GM18870 (cell line): ENCODE measurements at regions not wholly inside any gene's neighbourhood (a gene's known extent, or its start where the extent isn't known, plus 50 kb on each side); places are given as distances from the start of the nearest gene placed in this dataset.

ENCODE experiments used
- ATAC-seq: cut with Tn5 transposase; IDR thresholded peaks from one replicate; pipeline ENCODE4 v1.9.1; 2021; ENCODE audit warnings: moderate library complexity; ENCODE audit not compliant: unreplicated experiment

DNA sequence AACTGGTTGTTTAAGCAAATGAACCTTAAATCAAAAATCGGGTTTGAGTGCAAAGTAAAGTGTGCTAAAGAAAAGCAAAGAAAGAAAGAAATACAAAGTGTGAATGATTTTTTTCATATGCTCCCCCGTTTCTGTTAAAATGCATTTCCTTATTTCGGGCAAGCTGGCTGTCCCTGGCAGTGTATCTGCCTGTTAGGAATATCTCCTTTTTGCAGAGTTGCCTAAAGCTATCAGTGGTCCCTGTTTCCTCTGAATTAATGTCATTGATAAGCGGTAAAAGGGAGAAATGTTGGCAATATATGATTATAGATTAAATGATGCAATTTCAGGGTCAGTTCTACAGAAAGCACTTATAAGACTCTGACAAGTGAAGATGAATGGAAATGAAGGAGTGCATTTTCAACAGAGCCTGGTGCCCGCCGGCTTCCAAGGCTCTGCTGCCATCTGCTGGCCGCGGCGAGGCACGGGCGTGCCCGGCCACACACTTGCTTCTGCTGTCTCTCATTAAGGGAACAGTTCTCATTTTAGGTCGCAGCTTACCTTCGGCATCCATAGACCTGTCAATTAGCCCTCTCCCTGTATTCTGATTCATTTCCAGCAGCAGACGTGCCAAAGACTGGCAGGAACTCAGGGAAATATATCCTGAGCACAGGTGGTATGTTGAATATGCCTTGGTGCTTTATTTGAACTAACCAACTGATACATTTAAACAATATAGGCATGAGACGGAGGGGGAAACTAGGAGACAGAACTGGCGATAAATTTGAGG is 381.9 kb downstream of the C6orf118 start:
- ATAC-seq: peak; percentile 82

- no peak for ATAC-seq
Measured at GRCh38 chr6:164926686-164927085, 382.7 kb downstream of the C6orf118 start.

DNA sequence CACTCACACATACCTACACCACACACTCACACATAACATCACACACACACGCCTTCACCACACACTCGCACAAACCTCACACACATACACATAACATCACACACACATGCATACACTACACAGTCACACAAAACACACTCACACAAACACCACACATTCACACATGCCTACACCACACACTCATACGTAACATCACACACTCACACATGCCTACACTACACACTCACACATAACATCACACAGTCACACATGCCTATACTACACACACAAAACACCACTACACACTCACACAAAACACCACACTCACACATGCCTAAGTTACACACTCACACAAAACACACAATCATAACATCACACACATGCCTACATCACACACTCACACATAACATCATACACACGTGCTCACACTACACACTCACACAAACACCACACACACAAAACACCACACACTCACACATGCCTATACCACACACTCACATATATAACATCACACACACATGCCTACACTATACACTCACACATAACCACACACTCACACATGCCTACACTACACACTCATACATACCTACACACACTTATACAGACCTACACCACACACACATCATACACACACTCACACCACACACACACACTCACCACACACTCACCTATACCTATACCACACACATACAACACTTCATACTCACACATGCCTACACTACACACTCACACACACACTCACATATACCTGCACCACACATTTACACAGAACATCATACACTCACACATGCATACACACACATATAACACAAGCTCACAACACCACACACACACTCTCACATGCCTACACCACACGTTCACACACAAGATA is 383.5 kb downstream of the C6orf118 start:
- ATAC-seq: no peak

- ATAC-seq: no peak
Measured at GRCh38 chr6:164924674-164925073, 384.7 kb downstream of the C6orf118 start.

GRCh38 chr6:164917211-164917610 is 392.2 kb downstream of the C6orf118 start:
- ATAC-seq: no peak

- ATAC-seq: no peak
Measured at GRCh38 chr6:164916087-164916486, 393.3 kb downstream of the C6orf118 start.

DNA sequence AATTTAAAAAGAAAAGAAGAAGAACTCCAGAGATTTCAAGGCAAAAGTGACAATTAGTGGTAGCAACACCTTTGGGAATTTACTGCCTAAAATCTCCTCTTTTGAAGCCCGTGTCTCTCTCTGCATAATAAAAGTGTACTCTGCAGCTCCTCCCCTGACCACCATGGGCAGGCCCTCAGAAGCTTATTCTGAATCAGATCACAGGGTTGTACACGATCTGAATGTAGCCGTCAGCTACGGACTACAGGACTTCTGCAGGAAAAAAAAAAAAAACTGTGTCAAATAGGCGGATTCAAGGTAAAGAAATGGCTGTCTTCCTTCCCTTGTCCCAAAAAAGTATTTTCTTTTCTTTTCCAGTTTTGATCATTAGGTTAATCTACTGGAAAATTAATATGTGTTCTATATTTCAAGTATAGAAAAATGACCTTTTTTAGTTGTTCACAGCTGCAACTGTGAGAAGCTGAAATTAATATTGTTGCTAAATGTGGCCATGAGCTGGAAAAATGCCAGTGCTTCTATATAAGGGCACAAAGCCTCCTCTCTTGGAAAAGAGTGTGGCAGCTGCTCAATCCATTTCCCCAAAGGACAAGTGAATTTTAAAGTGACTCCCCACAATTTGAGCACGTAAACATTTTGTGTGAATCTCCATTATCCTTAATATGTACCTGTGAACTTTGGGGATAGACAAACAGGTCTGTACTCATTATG is 397.4 kb downstream of the C6orf118 start:
- no peak for ATAC-seq

DNA sequence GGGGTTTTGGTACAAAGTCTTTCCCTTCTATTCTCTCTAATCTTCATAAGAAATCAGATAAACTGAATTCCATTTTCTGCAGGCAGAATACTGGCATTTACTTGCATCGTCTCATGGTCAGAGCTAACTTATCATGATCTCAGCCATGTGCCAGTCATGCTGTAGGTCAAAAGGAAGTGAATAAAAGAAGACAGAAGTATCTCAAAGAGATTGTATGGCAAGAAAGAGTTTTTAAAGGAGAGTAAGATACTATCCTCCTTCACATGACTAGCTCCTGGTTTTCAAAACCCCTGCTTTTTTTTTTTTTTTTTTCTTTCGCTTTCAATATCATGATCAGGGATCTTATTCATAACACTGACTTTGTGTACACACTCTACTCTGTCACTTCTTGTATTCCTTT is 398.3 kb downstream of the C6orf118 start:
- no peak for ATAC-seq

- no peak for ATAC-seq
Measured at GRCh38 chr6:164906766-164907165, 402.6 kb downstream of the C6orf118 start.

DNA sequence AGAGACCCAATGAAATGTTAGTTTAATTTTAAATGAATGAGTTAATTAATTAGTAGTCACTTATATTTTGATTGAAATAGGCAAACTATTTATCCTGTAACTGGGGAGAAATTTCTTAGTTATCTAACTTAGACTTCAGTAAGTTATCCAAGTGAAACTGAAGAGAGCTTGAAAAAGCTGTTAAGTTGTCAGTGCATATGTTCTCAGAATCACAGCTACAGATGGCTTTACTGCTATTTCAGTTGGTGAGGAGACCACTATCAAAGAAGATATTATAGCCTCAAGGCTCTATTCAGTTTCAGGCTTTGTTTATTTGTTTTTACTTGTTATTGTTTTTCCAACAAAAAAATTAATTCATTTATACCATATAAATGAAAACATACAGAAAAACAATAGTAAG is 404.1 kb downstream of the C6orf118 start:
- no peak for ATAC-seq

DNA sequence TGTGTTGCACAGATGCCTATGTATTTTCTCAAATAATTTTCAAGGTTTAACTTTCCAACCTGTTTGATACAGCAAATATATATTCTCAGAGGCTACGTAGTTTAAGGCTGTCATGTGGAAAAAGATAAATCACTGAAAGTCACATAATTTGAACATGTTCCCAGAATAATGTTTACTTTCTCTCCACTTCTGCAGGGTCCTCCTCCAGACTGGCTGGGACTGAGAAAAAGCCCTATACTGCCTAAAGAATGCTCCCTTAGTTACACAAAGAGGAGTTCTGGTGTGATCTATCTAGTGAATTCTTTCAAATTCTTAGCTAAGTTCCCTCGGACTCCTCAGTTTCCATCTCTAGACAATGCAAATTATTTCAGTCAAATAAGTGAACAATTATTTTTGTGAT is 411.0 kb downstream of the C6orf118 start:
- no peak for ATAC-seq

- ATAC-seq: no peak
Measured at GRCh38 chr6:164897523-164898235, 411.7 kb downstream of the C6orf118 start.

DNA sequence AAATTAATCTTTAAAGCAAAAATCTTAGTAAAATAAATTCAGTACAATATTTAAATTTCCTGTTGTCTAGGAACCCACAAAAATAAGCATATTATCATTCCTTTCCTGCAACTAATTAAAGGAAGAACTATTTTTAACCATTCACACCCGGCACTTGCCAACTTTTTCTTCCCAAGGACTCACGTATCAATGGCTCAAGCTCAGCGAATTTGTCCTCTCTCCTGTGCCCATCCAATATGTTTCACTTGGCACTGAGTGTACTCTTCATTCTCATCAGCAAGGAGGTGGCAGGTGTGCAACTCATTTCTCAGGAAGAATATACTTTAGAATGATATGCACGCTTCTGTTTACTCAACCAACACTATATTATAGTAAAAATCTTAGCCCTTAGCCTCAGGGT is 419.4 kb downstream of the C6orf118 start:
- ATAC-seq: no peak

- no peak for ATAC-seq
Measured at GRCh38 chr6:164887660-164888059, 421.7 kb downstream of the C6orf118 start.

DNA sequence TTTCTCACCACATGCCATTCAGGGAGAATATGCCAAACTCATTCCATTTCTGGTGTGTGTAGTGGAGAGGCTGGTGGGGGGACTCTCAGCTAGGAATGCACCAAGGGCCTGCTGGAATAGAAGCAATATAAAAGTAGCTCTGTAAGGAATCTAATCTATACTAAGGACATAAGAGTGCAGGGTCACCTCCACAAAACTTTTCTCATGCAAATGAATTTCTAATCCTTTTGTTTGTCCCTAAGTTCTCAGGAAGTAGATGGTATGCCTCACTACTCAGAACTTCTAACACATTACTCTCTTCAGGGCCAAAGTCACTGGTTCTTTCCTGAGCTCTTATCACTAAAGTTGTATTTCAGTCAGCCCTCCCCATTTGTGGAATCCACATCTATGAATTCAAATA is 427.2 kb downstream of the C6orf118 start:
- no peak for ATAC-seq

DNA sequence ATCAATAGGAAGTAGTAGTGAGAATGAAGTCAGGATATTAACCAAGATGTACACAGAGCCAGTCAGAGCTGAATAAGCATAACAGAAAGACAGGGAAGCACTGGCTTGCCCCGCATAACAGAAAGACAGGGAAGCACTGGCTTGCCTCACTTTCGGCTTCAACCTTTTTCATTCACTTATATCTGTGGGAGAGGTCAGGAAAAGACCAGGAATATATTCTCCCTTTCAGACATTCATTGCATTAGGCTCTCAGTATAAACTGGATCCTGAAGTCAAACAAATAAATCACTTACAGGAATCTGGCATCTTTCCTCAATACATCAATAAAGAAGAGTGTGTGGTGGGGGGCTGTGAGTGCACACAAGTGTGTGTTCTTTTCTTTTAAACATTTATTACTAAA is 437.6 kb downstream of the C6orf118 start:
- no peak for ATAC-seq

DNA sequence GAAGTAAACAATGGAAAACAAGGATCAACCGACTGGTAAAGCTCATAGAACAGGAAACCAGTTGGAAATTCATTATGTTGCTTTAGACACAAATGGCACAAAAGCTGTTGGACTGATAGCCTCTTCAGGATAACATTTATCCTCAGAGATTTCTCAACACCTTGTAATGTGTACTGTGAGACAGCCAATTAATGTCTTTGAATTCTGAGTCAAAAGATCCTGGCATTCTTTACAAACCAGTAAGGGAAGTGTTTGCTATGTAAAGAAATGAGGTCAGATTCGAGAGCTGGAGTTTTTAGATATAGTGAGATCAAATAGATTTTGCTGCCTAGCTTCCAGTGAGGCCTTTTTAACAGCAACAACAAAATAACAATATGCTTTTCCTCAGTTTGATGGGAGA is 439.2 kb downstream of the C6orf118 start:
- ATAC-seq: no peak

DNA sequence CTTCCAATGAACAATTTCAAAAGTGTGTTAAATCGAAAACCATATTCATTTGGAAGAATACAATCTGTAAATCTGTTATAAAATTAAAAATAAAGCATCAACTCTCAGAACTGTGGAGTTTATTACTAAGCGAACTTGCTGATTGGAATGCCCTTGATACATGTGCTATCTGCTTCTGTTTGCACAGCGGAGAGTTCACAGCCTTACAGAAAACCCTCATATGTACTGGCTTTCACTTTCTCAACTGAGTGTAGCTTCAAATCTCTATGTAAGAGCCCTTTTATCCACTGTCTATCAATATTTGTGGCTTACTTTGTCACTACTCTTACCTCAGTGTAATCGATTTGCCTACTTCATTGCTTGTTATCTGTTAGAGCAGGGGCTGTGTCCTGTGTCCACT is 447.4 kb downstream of the C6orf118 start:
- no peak for ATAC-seq

DNA sequence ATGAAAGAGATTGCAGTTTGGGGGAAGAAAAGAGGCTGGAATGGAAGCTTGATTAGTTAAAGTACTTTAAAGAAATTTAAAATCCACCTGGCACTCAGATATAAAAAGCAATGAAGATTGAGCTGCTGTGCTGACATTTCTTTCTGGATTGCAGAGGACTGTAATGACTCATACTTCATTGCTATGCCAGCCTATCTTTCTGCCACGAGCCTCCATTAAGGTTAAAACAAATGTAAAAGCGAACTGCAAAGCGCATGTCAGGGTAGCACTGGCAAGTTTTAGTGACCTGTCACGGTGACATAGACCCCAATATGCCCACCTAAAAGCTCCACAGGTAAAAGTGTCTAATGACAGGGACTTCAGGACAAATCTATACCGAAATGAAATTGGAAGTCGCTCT is 449.6 kb downstream of the C6orf118 start:
- no peak for ATAC-seq

- ATAC-seq: no peak
Measured at GRCh38 chr6:164856138-164856537, 453.3 kb downstream of the C6orf118 start.

GRCh38 chr6:164855281-164855680 is 454.1 kb downstream of the C6orf118 start:
- no peak for ATAC-seq
